GM06990 (cell line): ENCODE measurements at regions not wholly inside any gene's neighbourhood (a gene's known extent, or its start where the extent isn't known, plus 50 kb on each side); places are given as distances from the start of the nearest gene placed in this dataset.

Experiments used
- DNase-seq: peaks from one replicate; pipeline ENCODE4 v3.0.0-alpha.2; 2011; ENCODE audit not compliant: insufficient read length; ENCODE audit errors: extremely low read depth
- H3K27me3 ChIP-seq: replicated peaks from 2 replicates; pipeline ENCODE4 v1.6.0; 2011; ENCODE audit warnings: low read length; ENCODE audit not compliant: control insufficient read depth, insufficient read depth
- H3K36me3 ChIP-seq: 2 replicates; pipeline ENCODE4 v1.5.1; 2011; ENCODE audit warnings: low read length; ENCODE audit not compliant: control insufficient read depth, insufficient read depth
- H3K4me3 ChIP-seq: replicated peaks from 2 replicates; pipeline ENCODE4 v1.5.1; 2011; ENCODE audit warnings: low read depth, mild to moderate bottlenecking, control low read depth, low read length
- CTCF ChIP-seq: IDR thresholded peaks from 2 replicates; pipeline ENCODE4 v1.5.1; 2011; ENCODE audit warnings: low read length, control low read depth, mild to moderate bottlenecking, inconsistent platforms; ENCODE audit not compliant: insufficient read depth, poor library complexity, severe bottlenecking

- H3K27me3 ChIP-seq = no peaks in the 10 kb centered on the region; the same call in 1 of the 2 replicates
- H3K36me3 ChIP-seq = no peaks in the 10 kb centered on the region
- DNase-seq = no peak
- H3K4me3 ChIP-seq = no peak overlapping the region
- no peak for TF ChIP-seq CTCF
Observed at GRCh38 chr10:43873717-43874116, 225.0 kb upstream of the ZNF32 start.

GRCh38 chr10:43872644-43873043 is 224.0 kb upstream of the ZNF32 start:
- Histone ChIP-seq H3K27me3 (no peaks in the 10 kb centered on the region; the same call in 1 of the 2 replicates), H3K4me3 (no peak overlapping the region), H3K36me3 (no peaks in the 10 kb centered on the region)
- TF ChIP-seq CTCF = no peak
- no peak for DNase-seq

- no peak overlapping the region for H3K4me3 ChIP-seq
- no peaks in the 10 kb centered on the region for H3K36me3 ChIP-seq
- H3K27me3 ChIP-seq = no peaks in the 10 kb centered on the region; the same call in 1 of the 2 replicates
- no peak for DNase-seq
- no peak for TF ChIP-seq CTCF
Observed at GRCh38 chr10:43871545-43871944, 222.9 kb upstream of the ZNF32 start.

GRCh38 chr10:43870968-43871439 is 222.3 kb upstream of the ZNF32 start:
- Histone ChIP-seq H3K27me3 (no peaks in the 10 kb centered on the region; the same call in 1 of the 2 replicates), H3K4me3 (no peak overlapping the region), H3K36me3 (no peaks in the 10 kb centered on the region)
- peak; percentile 15 for DNase-seq
- no peak for TF ChIP-seq CTCF

GRCh38 chr10:43869669-43870322 is 221.1 kb upstream of the ZNF32 start:
- DNase-seq = no peak
- no peaks in the 10 kb centered on the region; the same call in 1 of the 2 replicates for H3K27me3 ChIP-seq
- H3K36me3 ChIP-seq = no peaks in the 10 kb centered on the region
- TF ChIP-seq CTCF = no peak
- no peak overlapping the region for H3K4me3 ChIP-seq

GRCh38 chr10:43868952-43869351 is 220.3 kb upstream of the ZNF32 start:
- Histone ChIP-seq H3K4me3 (no peak overlapping the region), H3K27me3 (no peaks in the 10 kb centered on the region; the same call in 1 of the 2 replicates), H3K36me3 (no peaks in the 10 kb centered on the region)
- no peak for TF ChIP-seq CTCF
- no peak for DNase-seq
